ENCODE measurements at regions not wholly inside any gene's neighbourhood (a gene's known extent, or its start where the extent isn't known, plus 50 kb on each side); places are given as distances from the start of the nearest gene placed in this dataset.

GRCh38 chr6:122109075-122109474 lies 290.4 kb upstream of the HSF2 start:
- Histone ChIP-seq H3K79me2 (ENCODE audit: insufficient read depth, low read depth) (no peaks in the 10 kb centered on the region), H3K27me3 (ENCODE audit: insufficient read depth, low read depth) (no peaks in the 10 kb centered on the region), H2AFZ (ENCODE audit: low read depth) (no peak overlapping the region), H3K4me2 (no peak overlapping the region), H3K9ac (no peak overlapping the region), H3K4me1 (ENCODE audit: low read depth, poor library complexity, severe bottlenecking) (no peaks in the 10 kb centered on the region), H3K36me3 (ENCODE audit: insufficient read depth) (no peaks in the 10 kb centered on the region), H3K4me3 (IDR thresholded peaks at IDR 0.05; ENCODE audit: insufficient read depth, low read depth, low read length) (no peak overlapping the region), H3K27ac (no peak overlapping the region), H4K20me1 (ENCODE audit: insufficient read depth) (no peaks in the 10 kb centered on the region)
- TF ChIP-seq CTCF (conservative IDR thresholded peaks at IDR 0.05; ENCODE audit: low read depth, low read length) = no peak

- Histone ChIP-seq H3K4me3 (IDR thresholded peaks at IDR 0.05; ENCODE audit: insufficient read depth, low read depth, low read length) (no peak overlapping the region), H3K4me1 (ENCODE audit: low read depth, poor library complexity, severe bottlenecking) (no peaks in the 10 kb centered on the region), H3K36me3 (ENCODE audit: insufficient read depth) (no peaks in the 10 kb centered on the region), H4K20me1 (ENCODE audit: insufficient read depth) (no peaks in the 10 kb centered on the region), H3K4me2 (no peak overlapping the region), H3K79me2 (ENCODE audit: insufficient read depth, low read depth) (no peaks in the 10 kb centered on the region), H2AFZ (ENCODE audit: low read depth) (no peak overlapping the region), H3K9ac (no peak overlapping the region), H3K27me3 (ENCODE audit: insufficient read depth, low read depth) (no peaks in the 10 kb centered on the region), H3K27ac (no peak overlapping the region)
- TF ChIP-seq CTCF (conservative IDR thresholded peaks at IDR 0.05; ENCODE audit: low read depth, low read length) = no peak
These were observed 284.7 kb upstream of the HSF2 start for GRCh38 chr6:122114717-122115116.

GRCh38 chr6:122116119-122116834 lies 283.2 kb upstream of the HSF2 start:
- TF ChIP-seq CTCF (conservative IDR thresholded peaks at IDR 0.05; ENCODE audit: low read depth, low read length) = no peak
- Histone ChIP-seq H3K27me3 (ENCODE audit: insufficient read depth, low read depth) (no peaks in the 10 kb centered on the region), H3K4me2 (no peak overlapping the region), H2AFZ (ENCODE audit: low read depth) (no peak overlapping the region), H4K20me1 (ENCODE audit: insufficient read depth) (no peaks in the 10 kb centered on the region), H3K9ac (no peak overlapping the region), H3K4me3 (IDR thresholded peaks at IDR 0.05; ENCODE audit: insufficient read depth, low read depth, low read length) (no peak overlapping the region), H3K79me2 (ENCODE audit: insufficient read depth, low read depth) (no peaks in the 10 kb centered on the region), H3K4me1 (ENCODE audit: low read depth, poor library complexity, severe bottlenecking) (no peaks in the 10 kb centered on the region), H3K27ac (no peak overlapping the region), H3K36me3 (ENCODE audit: insufficient read depth) (no peaks in the 10 kb centered on the region)

GRCh38 chr6:122116835-122117627 lies 282.4 kb upstream of the HSF2 start:
- Histone ChIP-seq H4K20me1 (ENCODE audit: insufficient read depth) (no peaks in the 10 kb centered on the region), H2AFZ (ENCODE audit: low read depth) (no peak overlapping the region), H3K9ac (no peak overlapping the region)

More at GRCh38 chr6:122116835-122117627, 282.4 kb upstream of the HSF2 start:
- no peak overlapping the region for H3K4me3 ChIP-seq (IDR thresholded peaks at IDR 0.05; ENCODE audit: insufficient read depth, low read depth, low read length)
- H3K4me1 ChIP-seq (ENCODE audit: low read depth, poor library complexity, severe bottlenecking) = no peaks in the 10 kb centered on the region
- no peaks in the 10 kb centered on the region for H3K79me2 ChIP-seq (ENCODE audit: insufficient read depth, low read depth)
- H3K27ac ChIP-seq = no peak overlapping the region
- no peaks in the 10 kb centered on the region for H3K27me3 ChIP-seq (ENCODE audit: insufficient read depth, low read depth)
- H3K4me2 ChIP-seq = no peak overlapping the region
- TF ChIP-seq CTCF (conservative IDR thresholded peaks at IDR 0.05; ENCODE audit: low read depth, low read length) = no peak
- H3K36me3 ChIP-seq (ENCODE audit: insufficient read depth) = no peaks in the 10 kb centered on the region
